HEK293 (cell line): ENCODE measurements at regions not wholly inside any gene's neighbourhood (a gene's known extent, or its start where the extent isn't known, plus 50 kb on each side); places are given as distances from the start of the nearest gene placed in this dataset.

Source experiments
- CTCF ChIA-PET: fragments of 350-600 bp; formaldehyde crosslinking; extraction: SDS; loops from one replicate; lab custom pipeline; 2021; ENCODE audit warnings: antibody characterized with exemption; lab: Yijun Ruan, JAX
- POLR2A ChIA-PET: fragments of 300-600 bp; formaldehyde crosslinking; extraction: SDS; loops from one replicate; lab custom pipeline; 2020; ENCODE audit warnings: antibody characterized with exemption, inconsistent platforms; lab: Yijun Ruan, JAX
- H3K27ac ChIP-seq: fragments of 200-500 bp; sonication (Bioruptor generic); 2 replicates; pipeline ENCODE4 v1.5.1; 2014; ENCODE audit warnings: low read depth, low read length, control low read depth, inconsistent platforms; ENCODE audit errors: extremely low read depth
- H3K36me3 ChIP-seq, 2 experiments: fragments of 200-500 bp in 1 of 2; sonication (Bioruptor generic) in 1 of 2; 1 replicate in 1 of 2; 2 replicates in 1 of 2; pipeline ENCODE4 v1.5.1; 2014 to 2017; ENCODE audit warnings: inconsistent platforms in 2 of 2, low read length in 2 of 2; ENCODE audit not compliant: control insufficient read depth in 2 of 2, insufficient read depth in 1 of 2
- H3K4me1 ChIP-seq: fragments of 200-500 bp; sonication (Bioruptor generic); 2 replicates; pipeline ENCODE4 v1.5.1; 2014; ENCODE audit warnings: mild to moderate bottlenecking, low read length, inconsistent platforms; ENCODE audit not compliant: control insufficient read depth, insufficient read depth
- H3K4me3 ChIP-seq: 2 replicates; pipeline ENCODE4 v1.5.1; 2011; ENCODE audit warnings: low read depth, mild to moderate bottlenecking, control low read depth, low read length, moderate library complexity
- H3K9me3 ChIP-seq: fragments of 200-500 bp; sonication (Bioruptor generic); 2 replicates; pipeline ENCODE4 v1.5.1; 2014; ENCODE audit warnings: low read depth, low read length, inconsistent platforms; ENCODE audit not compliant: control insufficient read depth, insufficient read depth
- MYNN ChIP-seq: fragments of 450-650 bp; formaldehyde crosslinking; IDR thresholded peaks from 2 replicates; pipeline ENCODE4 v1.5.1; 2016; ENCODE audit warnings: missing biosample characterization, missing genetic modification characterization, borderline replicate concordance
- OVOL3 ChIP-seq: fragments of 450-650 bp; formaldehyde crosslinking; IDR thresholded peaks from 2 replicates; pipeline ENCODE4 v1.5.1; 2016; ENCODE audit warnings: missing biosample characterization, missing genetic modification characterization
- SETDB1 ChIP-seq: IDR thresholded peaks from one replicate; pipeline ENCODE4 v1.6.1; 2017; ENCODE audit warnings: mild to moderate bottlenecking, low read length, moderate library complexity, mixed read lengths; ENCODE audit not compliant: insufficient read length
- ZBTB17 ChIP-seq: fragments of 450-650 bp; formaldehyde crosslinking; IDR thresholded peaks from 2 replicates; pipeline ENCODE4 v1.5.1; 2016; ENCODE audit warnings: missing biosample characterization, missing genetic modification characterization
- ZBTB20 ChIP-seq: fragments of 450-650 bp; formaldehyde crosslinking; IDR thresholded peaks from 2 replicates; pipeline ENCODE4 v1.5.1; 2016; ENCODE audit warnings: missing biosample characterization, missing genetic modification characterization
- ZEB2 ChIP-seq: fragments of 450-650 bp; formaldehyde crosslinking; IDR thresholded peaks from 2 replicates; pipeline ENCODE4 v1.5.1; 2016; ENCODE audit warnings: missing biosample characterization, missing genetic modification characterization
- ZIC2 ChIP-seq: fragments of 450-650 bp; formaldehyde crosslinking; IDR thresholded peaks from 2 replicates; pipeline ENCODE4 v1.5.1; 2016; ENCODE audit warnings: missing biosample characterization, missing genetic modification characterization
- ZNF426 ChIP-seq: fragments of 450-650 bp; formaldehyde crosslinking; IDR thresholded peaks from 2 replicates; pipeline ENCODE4 v1.5.1; 2017; ENCODE audit warnings: missing biosample characterization, missing genetic modification characterization, mild to moderate bottlenecking, inconsistent platforms, moderate library complexity
- ZNF555 ChIP-seq: fragments of 450-650 bp; formaldehyde crosslinking; conservative IDR thresholded peaks from 2 replicates; pipeline ENCODE4 v1.5.1; 2017; ENCODE audit warnings: missing biosample characterization, mild to moderate bottlenecking, missing genetic modification characterization, inconsistent platforms
- ZNF561 ChIP-seq: fragments of 450-650 bp; IDR thresholded peaks from 2 replicates; pipeline ENCODE4 v1.5.1; 2018; ENCODE audit warnings: missing biosample characterization, missing genetic modification characterization, borderline replicate concordance
- ZNF596 ChIP-seq: fragments of 450-650 bp; IDR thresholded peaks from 2 replicates; pipeline ENCODE4 v1.5.0; 2018; ENCODE audit warnings: missing biosample characterization, mild to moderate bottlenecking, missing genetic modification characterization, moderate library complexity
- ZNF660 ChIP-seq: fragments of 450-650 bp; IDR thresholded peaks from 2 replicates; pipeline ENCODE4 v1.5.1; 2018; ENCODE audit warnings: missing biosample characterization, mild to moderate bottlenecking, missing genetic modification characterization
- ZNF677 ChIP-seq: fragments of 450-650 bp; IDR thresholded peaks from 2 replicates; pipeline ENCODE4 v1.5.0; 2018; ENCODE audit warnings: missing biosample characterization, mild to moderate bottlenecking, missing genetic modification characterization, moderate library complexity
- ZNF701 ChIP-seq: fragments of 450-650 bp; formaldehyde crosslinking; IDR thresholded peaks from 2 replicates; pipeline ENCODE4 v1.5.1; 2016; ENCODE audit warnings: missing biosample characterization, missing genetic modification characterization
- TF ChIP-seq, protein P1 (sequence below): fragments of 450-650 bp; formaldehyde crosslinking; IDR thresholded peaks from 2 replicates; pipeline ENCODE4 v1.5.1; 2016; ENCODE audit warnings: missing biosample characterization, missing genetic modification characterization, low read depth
- TF ChIP-seq, protein P2 (sequence below): fragments of 450-650 bp; formaldehyde crosslinking; IDR thresholded peaks from 2 replicates; pipeline ENCODE4 v1.5.1; 2017; ENCODE audit warnings: missing biosample characterization, missing genetic modification characterization
- TF ChIP-seq, protein P3 (sequence below): fragments of 450-650 bp; formaldehyde crosslinking; IDR thresholded peaks from 2 replicates; pipeline ENCODE4 v1.5.1; 2017; ENCODE audit warnings: missing biosample characterization, missing genetic modification characterization
- TF ChIP-seq, protein P4 (sequence below): fragments of 450-650 bp; IDR thresholded peaks from 2 replicates; pipeline ENCODE4 v1.5.1; 2018; ENCODE audit warnings: missing biosample characterization, mild to moderate bottlenecking, missing genetic modification characterization
- TF ChIP-seq, protein P5 (sequence below): fragments of 450-650 bp; formaldehyde crosslinking; IDR thresholded peaks from 2 replicates; pipeline ENCODE4 v1.5.1; 2016; ENCODE audit warnings: missing biosample characterization, missing genetic modification characterization
- TF ChIP-seq, protein P6 (sequence below): fragments of 450-650 bp; formaldehyde crosslinking; IDR thresholded peaks from 2 replicates; pipeline ENCODE4 v1.5.1; 2017; ENCODE audit warnings: missing biosample characterization, missing genetic modification characterization
- TF ChIP-seq, protein P7 (sequence below): fragments of 450-650 bp; formaldehyde crosslinking; optimal IDR thresholded peaks from 2 replicates; pipeline ENCODE3; 2016; ENCODE audit warnings: missing biosample characterization, mild to moderate bottlenecking, missing genetic modification characterization

DNA sequence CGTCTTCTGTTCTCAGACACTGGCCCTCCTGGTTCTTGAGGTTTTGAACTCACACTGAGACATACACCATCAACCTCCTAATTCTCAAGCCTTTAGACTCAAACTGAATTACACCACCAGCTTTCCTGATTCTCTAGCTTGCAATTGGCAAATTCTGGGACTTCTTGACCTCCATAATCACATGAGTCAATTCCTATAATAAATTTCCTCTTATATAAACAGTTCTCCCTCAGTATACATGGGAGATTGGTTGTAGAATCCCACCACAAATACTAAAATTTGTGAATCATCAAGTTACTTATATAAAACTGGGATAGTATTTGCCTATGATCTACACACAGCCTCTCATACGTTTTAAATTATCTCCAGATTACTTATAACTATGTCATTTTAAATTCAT is 162.2 kb downstream of the DIO2 start:
- Histone ChIP-seq H3K4me1 (no peaks in the 10 kb centered on the region), H3K4me3 (no peak overlapping the region), H3K27ac (no peak overlapping the region), H3K9me3 (no peaks in the 10 kb centered on the region), H3K36me3 (no peaks in the 10 kb centered on the region)
- TF ChIP-seq OVOL3 (tag by site-specific recombination) (no peak), SETDB1 (no peak), ZIC2 (no peak), ZNF701 (tag by site-specific recombination) (no peak), ZNF596 (no peak), ZBTB20 (no peak), ZNF677 (tag by site-specific recombination) (no peak)
- TF ChIP-seq, protein P1, sequence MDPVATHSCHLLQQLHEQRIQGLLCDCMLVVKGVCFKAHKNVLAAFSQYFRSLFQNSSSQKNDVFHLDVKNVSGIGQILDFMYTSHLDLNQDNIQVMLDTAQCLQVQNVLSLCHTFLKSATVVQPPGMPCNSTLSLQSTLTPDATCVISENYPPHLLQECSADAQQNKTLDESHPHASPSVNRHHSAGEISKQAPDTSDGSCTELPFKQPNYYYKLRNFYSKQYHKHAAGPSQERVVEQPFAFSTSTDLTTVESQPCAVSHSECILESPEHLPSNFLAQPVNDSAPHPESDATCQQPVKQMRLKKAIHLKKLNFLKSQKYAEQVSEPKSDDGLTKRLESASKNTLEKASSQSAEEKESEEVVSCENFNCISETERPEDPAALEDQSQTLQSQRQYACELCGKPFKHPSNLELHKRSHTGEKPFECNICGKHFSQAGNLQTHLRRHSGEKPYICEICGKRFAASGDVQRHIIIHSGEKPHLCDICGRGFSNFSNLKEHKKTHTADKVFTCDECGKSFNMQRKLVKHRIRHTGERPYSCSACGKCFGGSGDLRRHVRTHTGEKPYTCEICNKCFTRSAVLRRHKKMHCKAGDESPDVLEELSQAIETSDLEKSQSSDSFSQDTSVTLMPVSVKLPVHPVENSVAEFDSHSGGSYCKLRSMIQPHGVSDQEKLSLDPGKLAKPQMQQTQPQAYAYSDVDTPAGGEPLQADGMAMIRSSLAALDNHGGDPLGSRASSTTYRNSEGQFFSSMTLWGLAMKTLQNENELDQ (tag by site-specific recombination): no peak
- TF ChIP-seq, protein P2, sequence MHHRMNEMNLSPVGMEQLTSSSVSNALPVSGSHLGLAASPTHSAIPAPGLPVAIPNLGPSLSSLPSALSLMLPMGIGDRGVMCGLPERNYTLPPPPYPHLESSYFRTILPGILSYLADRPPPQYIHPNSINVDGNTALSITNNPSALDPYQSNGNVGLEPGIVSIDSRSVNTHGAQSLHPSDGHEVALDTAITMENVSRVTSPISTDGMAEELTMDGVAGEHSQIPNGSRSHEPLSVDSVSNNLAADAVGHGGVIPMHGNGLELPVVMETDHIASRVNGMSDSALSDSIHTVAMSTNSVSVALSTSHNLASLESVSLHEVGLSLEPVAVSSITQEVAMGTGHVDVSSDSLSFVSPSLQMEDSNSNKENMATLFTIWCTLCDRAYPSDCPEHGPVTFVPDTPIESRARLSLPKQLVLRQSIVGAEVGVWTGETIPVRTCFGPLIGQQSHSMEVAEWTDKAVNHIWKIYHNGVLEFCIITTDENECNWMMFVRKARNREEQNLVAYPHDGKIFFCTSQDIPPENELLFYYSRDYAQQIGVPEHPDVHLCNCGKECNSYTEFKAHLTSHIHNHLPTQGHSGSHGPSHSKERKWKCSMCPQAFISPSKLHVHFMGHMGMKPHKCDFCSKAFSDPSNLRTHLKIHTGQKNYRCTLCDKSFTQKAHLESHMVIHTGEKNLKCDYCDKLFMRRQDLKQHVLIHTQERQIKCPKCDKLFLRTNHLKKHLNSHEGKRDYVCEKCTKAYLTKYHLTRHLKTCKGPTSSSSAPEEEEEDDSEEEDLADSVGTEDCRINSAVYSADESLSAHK (tag by site-specific recombination): no peak
- TF ChIP-seq, protein P3, sequence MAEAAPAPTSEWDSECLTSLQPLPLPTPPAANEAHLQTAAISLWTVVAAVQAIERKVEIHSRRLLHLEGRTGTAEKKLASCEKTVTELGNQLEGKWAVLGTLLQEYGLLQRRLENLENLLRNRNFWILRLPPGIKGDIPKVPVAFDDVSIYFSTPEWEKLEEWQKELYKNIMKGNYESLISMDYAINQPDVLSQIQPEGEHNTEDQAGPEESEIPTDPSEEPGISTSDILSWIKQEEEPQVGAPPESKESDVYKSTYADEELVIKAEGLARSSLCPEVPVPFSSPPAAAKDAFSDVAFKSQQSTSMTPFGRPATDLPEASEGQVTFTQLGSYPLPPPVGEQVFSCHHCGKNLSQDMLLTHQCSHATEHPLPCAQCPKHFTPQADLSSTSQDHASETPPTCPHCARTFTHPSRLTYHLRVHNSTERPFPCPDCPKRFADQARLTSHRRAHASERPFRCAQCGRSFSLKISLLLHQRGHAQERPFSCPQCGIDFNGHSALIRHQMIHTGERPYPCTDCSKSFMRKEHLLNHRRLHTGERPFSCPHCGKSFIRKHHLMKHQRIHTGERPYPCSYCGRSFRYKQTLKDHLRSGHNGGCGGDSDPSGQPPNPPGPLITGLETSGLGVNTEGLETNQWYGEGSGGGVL (tag by site-specific recombination): no peak
- TF ChIP-seq, protein P4, sequence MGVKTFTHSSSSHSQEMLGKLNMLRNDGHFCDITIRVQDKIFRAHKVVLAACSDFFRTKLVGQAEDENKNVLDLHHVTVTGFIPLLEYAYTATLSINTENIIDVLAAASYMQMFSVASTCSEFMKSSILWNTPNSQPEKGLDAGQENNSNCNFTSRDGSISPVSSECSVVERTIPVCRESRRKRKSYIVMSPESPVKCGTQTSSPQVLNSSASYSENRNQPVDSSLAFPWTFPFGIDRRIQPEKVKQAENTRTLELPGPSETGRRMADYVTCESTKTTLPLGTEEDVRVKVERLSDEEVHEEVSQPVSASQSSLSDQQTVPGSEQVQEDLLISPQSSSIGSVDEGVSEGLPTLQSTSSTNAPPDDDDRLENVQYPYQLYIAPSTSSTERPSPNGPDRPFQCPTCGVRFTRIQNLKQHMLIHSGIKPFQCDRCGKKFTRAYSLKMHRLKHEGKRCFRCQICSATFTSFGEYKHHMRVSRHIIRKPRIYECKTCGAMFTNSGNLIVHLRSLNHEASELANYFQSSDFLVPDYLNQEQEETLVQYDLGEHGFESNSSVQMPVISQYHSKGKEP: no peak
- TF ChIP-seq, protein P5, sequence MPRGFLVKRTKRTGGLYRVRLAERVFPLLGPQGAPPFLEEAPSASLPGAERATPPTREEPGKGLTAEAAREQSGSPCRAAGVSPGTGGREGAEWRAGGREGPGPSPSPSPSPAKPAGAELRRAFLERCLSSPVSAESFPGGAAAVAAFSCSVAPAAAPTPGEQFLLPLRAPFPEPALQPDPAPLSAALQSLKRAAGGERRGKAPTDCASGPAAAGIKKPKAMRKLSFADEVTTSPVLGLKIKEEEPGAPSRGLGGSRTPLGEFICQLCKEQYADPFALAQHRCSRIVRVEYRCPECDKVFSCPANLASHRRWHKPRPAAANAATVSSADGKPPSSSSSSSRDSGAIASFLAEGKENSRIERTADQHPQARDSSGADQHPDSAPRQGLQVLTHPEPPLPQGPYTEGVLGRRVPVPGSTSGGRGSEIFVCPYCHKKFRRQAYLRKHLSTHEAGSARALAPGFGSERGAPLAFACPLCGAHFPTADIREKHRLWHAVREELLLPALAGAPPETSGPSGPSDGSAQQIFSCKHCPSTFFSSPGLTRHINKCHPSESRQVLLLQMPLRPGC (tag by site-specific recombination): no peak
- CTCF ChIA-PET: interaction anchor here (0.6 kb wide), 1 partner anchor 1210 kb away, joined by 3 read pairs; no protein-coding TSS in a partner anchor
- POLR2A ChIA-PET: no interaction called here

DNA sequence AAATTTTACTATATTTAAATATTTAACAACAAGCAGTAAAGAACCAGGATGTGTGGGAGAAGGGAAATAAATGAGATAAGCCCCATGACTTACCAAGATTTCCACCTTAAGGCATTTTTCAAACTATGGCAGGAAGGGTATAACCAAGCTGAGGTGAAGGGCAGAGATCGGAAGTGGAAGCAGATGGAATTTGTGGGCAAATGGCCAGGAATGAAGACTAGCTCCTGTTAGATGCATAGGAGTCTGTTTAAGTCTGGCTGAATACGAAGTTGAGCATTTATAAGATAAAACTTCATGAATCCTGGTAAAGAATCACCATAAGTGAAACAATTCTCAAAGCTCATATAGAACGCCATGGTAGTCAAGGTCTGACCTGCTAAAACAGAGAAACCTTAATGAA is 163.5 kb downstream of the DIO2 start:
- POLR2A ChIA-PET: no interaction called here
- no peak overlapping the region for H3K27ac ChIP-seq
- no peaks in the 10 kb centered on the region for H3K4me1 ChIP-seq
- CTCF ChIA-PET: no interaction called here
- H3K36me3 ChIP-seq: no peaks in the 10 kb centered on the region
- no peaks in the 10 kb centered on the region for H3K9me3 ChIP-seq
- H3K4me3 ChIP-seq: no peak overlapping the region
- TF ChIP-seq ZNF561 (tag by site-specific recombination): no peak
- no peak for TF ChIP-seq ZNF426 (tag by site-specific recombination)
- no peak for TF ChIP-seq ZNF555 (tag by site-specific recombination)
- TF ChIP-seq, protein P6, sequence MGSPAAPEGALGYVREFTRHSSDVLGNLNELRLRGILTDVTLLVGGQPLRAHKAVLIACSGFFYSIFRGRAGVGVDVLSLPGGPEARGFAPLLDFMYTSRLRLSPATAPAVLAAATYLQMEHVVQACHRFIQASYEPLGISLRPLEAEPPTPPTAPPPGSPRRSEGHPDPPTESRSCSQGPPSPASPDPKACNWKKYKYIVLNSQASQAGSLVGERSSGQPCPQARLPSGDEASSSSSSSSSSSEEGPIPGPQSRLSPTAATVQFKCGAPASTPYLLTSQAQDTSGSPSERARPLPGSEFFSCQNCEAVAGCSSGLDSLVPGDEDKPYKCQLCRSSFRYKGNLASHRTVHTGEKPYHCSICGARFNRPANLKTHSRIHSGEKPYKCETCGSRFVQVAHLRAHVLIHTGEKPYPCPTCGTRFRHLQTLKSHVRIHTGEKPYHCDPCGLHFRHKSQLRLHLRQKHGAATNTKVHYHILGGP (tag by site-specific recombination): no peak
- no peak for TF ChIP-seq ZNF596
- TF ChIP-seq ZNF660 (tag by site-specific recombination): no peak
- no peak for TF ChIP-seq MYNN
- TF ChIP-seq, protein P7, sequence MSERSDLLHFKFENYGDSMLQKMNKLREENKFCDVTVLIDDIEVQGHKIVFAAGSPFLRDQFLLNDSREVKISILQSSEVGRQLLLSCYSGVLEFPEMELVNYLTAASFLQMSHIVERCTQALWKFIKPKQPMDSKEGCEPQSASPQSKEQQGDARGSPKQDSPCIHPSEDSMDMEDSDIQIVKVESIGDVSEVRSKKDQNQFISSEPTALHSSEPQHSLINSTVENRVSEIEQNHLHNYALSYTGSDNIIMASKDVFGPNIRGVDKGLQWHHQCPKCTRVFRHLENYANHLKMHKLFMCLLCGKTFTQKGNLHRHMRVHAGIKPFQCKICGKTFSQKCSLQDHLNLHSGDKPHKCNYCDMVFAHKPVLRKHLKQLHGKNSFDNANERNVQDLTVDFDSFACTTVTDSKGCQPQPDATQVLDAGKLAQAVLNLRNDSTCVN (tag by site-specific recombination): no peak
- no peak for TF ChIP-seq ZNF701 (tag by site-specific recombination)
- no peak for TF ChIP-seq ZEB2 (tag by site-specific recombination)
- no peak for TF ChIP-seq ZBTB17 (tag by site-specific recombination)
